CD4-positive, alpha-beta T cell (primary cell): ENCODE measurements at regions not wholly inside any gene's neighbourhood (a gene's known extent, or its start where the extent isn't known, plus 50 kb on each side); places are given as distances from the start of the nearest gene placed in this dataset.

Experiments
- ATAC-seq: fragments of 200-7000 bp; cut with Tn5 transposase; one replicate; pipeline ENCODE4 v1.10.0; 2022; ENCODE audit warnings: mild to moderate bottlenecking; ENCODE audit not compliant: poor library complexity
- CTCF ChIA-PET: fragments of 350-600 bp; sonication (Branson Sonifier 250); formaldehyde crosslinking; loops from one replicate; lab custom pipeline; 2021; ENCODE audit warnings: antibody characterized with exemption, inconsistent platforms; lab: Charles Lee
- POLR2A ChIA-PET: fragments of 350-600 bp; sonication (Branson Sonifier 250); formaldehyde crosslinking; loops from one replicate; lab custom pipeline; 2021; ENCODE audit warnings: antibody characterized with exemption, inconsistent platforms; lab: Charles Lee
- DNase-seq, 14 experiments: peaks; one replicate each; pipeline ENCODE4 v3.0.0-alpha.2; 2013 to 2020; ENCODE audit warnings: mixed read lengths in 2 of 14
- H3K27ac ChIP-seq, 2 donors: one replicate each; pipeline versions ENCODE4 v1.5.1 to v1.7.0; 2013; ENCODE audit warnings: low read length in 2 of 2, low read depth in 1 of 2, mild to moderate bottlenecking in 1 of 2
- H3K27me3 ChIP-seq, 2 experiments: 1 replicate in 1 of 2; 2 replicates in 1 of 2; pipeline versions ENCODE4 v1.6.1 to v1.7.0; 2013; ENCODE audit warnings: low read length in 2 of 2, control low read depth in 1 of 2, mild to moderate bottlenecking in 1 of 2, moderate library complexity in 1 of 2; ENCODE audit not compliant: insufficient read depth in 2 of 2, control insufficient read depth in 1 of 2
- H3K36me3 ChIP-seq: one replicate; pipeline ENCODE4 v1.6.1; 2013; ENCODE audit warnings: low read length, control low read depth; ENCODE audit not compliant: insufficient read depth
- H3K4me1 ChIP-seq: one replicate; pipeline ENCODE4 v1.6.1; 2013; ENCODE audit warnings: low read length, control low read depth; ENCODE audit not compliant: insufficient read depth
- H3K4me3 ChIP-seq: one replicate; pipeline ENCODE4 v1.5.1; 2013; ENCODE audit warnings: mild to moderate bottlenecking, low read length, moderate library complexity
- H3K9me3 ChIP-seq, 2 experiments: 1 replicate in 1 of 2; 2 replicates in 1 of 2; pipeline versions ENCODE4 v1.6.1 to v1.7.0; 2013; ENCODE audit warnings: low read length in 2 of 2, mild to moderate bottlenecking in 2 of 2, control low read depth in 1 of 2, moderate library complexity in 1 of 2; ENCODE audit not compliant: control insufficient read depth in 1 of 2, insufficient read depth in 1 of 2
- H3K27ac Mint-ChIP-seq: one replicate; pipeline ENCODE4 v1.8.0; 2020; ENCODE audit warnings: mixed read lengths
- H3K27me3 Mint-ChIP-seq: one replicate; pipeline ENCODE4 v1.8.0; 2021; ENCODE audit warnings: mixed read lengths
- H3K36me3 Mint-ChIP-seq: one replicate; pipeline ENCODE4 v1.8.0; 2021; ENCODE audit warnings: low read depth, mixed read lengths
- H3K4me1 Mint-ChIP-seq: one replicate; pipeline ENCODE4 v1.8.0; 2021; ENCODE audit warnings: low read depth, mixed read lengths
- H3K4me3 Mint-ChIP-seq: one replicate; pipeline ENCODE4 v1.8.0; 2020; ENCODE audit warnings: mild to moderate bottlenecking, mixed read lengths
- H3K9me3 Mint-ChIP-seq: one replicate; pipeline ENCODE4 v1.8.0; 2020; ENCODE audit warnings: mixed read lengths
- intact Hi-C, 2 experiments: fragments of 100-400 bp; cut with DNase I in 1 of 2; cut with micrococcal nuclease in 1 of 2; formaldehyde crosslinking; loops; one replicate each; pipeline versions ENCODE4 v1.15.1 to v1.9.0; 2023 to 2025; cut with DNase I, micrococcal nuclease
- TF ChIP-seq, protein P1 (sequence below): fragments of 200-600 bp; IDR thresholded peaks from one replicate; pipeline ENCODE4 v1.8.0; 2022; ENCODE audit warnings: antibody characterized with exemption, mild to moderate bottlenecking

DNA sequence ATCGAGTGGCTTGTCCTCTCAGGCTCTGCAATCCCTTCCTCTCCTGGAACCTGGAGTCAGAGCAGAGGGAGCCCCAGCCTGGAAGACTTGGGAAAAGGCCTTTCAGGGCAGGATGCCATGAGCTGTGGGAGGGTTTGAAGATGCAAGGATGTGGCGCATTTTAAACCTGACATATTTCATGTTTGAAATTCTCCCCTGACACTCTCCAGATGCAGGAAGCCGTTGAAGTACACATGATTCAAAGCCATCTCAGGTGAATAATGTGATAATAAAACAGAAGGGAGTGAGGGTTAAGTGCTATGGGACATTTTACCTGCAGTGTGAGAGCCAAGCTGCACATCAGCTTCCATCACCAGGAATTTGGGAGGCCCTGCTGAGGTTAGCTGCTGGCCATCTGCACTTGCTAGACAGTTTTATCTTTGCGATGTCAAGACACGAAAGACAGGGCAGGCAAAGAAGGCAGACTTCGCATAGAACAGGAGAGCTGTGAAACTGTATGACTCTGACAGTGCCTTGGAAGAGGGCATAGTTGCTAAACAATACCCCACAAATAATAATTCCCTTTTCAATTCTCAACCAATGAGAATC, 159.1 kb upstream of the GDF10 start:
- intact Hi-C loops: no loop called here

DNA sequence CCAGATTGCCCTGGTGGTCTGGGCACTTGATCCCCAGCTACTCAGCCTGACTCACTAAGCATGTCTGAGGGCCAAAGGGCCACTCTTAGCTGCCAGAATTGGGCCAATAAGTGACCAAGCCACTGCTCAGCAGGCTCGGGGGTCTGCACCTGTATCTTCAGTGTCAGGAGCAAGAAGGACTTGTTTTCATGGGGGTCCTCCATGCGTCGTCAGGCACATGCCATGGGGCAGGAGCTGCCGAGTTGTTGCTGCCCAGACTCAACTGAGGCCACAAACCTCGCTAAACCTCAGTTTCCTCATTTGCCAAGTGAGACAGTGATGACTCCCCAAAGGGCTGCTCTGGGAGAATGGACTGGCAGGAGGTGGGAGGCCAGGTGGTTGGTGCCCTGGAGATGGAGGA, 158.6 kb upstream of the GDF10 start:
- no peak overlapping the region for H3K4me3 Mint-ChIP-seq
- no peak for DNase-seq

More for the DNA sequence above, 159.1 kb upstream of the GDF10 start:
- Histone ChIP-seq H3K4me1 (no peaks in the 10 kb centered on the region), H3K9me3 (no peaks in the 10 kb centered on the region), H3K36me3 (no peaks in the 10 kb centered on the region), H3K27ac (no peak overlapping the region), H3K4me3 (no peak overlapping the region), H3K27me3 (no peaks in the 10 kb centered on the region)
- no peak for ATAC-seq
- TF ChIP-seq, protein P1, sequence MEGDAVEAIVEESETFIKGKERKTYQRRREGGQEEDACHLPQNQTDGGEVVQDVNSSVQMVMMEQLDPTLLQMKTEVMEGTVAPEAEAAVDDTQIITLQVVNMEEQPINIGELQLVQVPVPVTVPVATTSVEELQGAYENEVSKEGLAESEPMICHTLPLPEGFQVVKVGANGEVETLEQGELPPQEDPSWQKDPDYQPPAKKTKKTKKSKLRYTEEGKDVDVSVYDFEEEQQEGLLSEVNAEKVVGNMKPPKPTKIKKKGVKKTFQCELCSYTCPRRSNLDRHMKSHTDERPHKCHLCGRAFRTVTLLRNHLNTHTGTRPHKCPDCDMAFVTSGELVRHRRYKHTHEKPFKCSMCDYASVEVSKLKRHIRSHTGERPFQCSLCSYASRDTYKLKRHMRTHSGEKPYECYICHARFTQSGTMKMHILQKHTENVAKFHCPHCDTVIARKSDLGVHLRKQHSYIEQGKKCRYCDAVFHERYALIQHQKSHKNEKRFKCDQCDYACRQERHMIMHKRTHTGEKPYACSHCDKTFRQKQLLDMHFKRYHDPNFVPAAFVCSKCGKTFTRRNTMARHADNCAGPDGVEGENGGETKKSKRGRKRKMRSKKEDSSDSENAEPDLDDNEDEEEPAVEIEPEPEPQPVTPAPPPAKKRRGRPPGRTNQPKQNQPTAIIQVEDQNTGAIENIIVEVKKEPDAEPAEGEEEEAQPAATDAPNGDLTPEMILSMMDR: no peak
- Mint-ChIP-seq H3K4me3 (no peak overlapping the region), H3K27me3 (no peaks in the 10 kb centered on the region), H3K36me3 (no peaks in the 10 kb centered on the region), H3K9me3 (no peaks in the 10 kb centered on the region), H3K27ac (no peak overlapping the region), H3K4me1 (no peaks in the 10 kb centered on the region)
- POLR2A ChIA-PET: no interaction called here
- CTCF ChIA-PET: no interaction called here
- DNase-seq: no peak

GRCh38 chr10:47143072-47143471, 156.9 kb upstream of the GDF10 start:
- no peak overlapping the region for H3K27ac ChIP-seq
- no peaks in the 10 kb centered on the region for H3K27me3 ChIP-seq
- no peak for ATAC-seq
- intact Hi-C loops: no loop called here
- Mint-ChIP-seq H3K4me3 (no peak overlapping the region), H3K36me3 (no peaks in the 10 kb centered on the region), H3K27me3 (no peaks in the 10 kb centered on the region), H3K27ac (no peak overlapping the region), H3K4me1 (no peaks in the 10 kb centered on the region), H3K9me3 (no peaks in the 10 kb centered on the region)
- H3K4me3 ChIP-seq: no peak overlapping the region
- TF ChIP-seq, protein P1: no peak
- DNase-seq: no peak
- H3K36me3 ChIP-seq: no peaks in the 10 kb centered on the region
- CTCF ChIA-PET: no interaction called here
- H3K4me1 ChIP-seq: no peaks in the 10 kb centered on the region
- POLR2A ChIA-PET: no interaction called here
- H3K9me3 ChIP-seq: no peaks in the 10 kb centered on the region

More for the DNA sequence above, 158.6 kb upstream of the GDF10 start:
- H3K27ac Mint-ChIP-seq: no peak overlapping the region
- Histone ChIP-seq H3K4me1 (no peaks in the 10 kb centered on the region), H3K27me3 (no peaks in the 10 kb centered on the region), H3K9me3 (no peaks in the 10 kb centered on the region), H3K36me3 (no peaks in the 10 kb centered on the region), H3K4me3 (no peak overlapping the region), H3K27ac (no peak overlapping the region)
- H3K4me1 Mint-ChIP-seq: no peaks in the 10 kb centered on the region
- intact Hi-C loops: no loop called here
- TF ChIP-seq, protein P1: no peak
- POLR2A ChIA-PET: no interaction called here
- no peaks in the 10 kb centered on the region for H3K9me3 Mint-ChIP-seq
- no peak for ATAC-seq
- H3K27me3 Mint-ChIP-seq: no peaks in the 10 kb centered on the region
- CTCF ChIA-PET: no interaction called here
- H3K36me3 Mint-ChIP-seq: no peaks in the 10 kb centered on the region
